ENCODE measurements at regions not wholly inside any gene's neighbourhood (a gene's known extent, or its start where the extent isn't known, plus 50 kb on each side); places are given as distances from the start of the nearest gene placed in this dataset.
A peak's percentile ranks its signal among the peaks of the same experiment; 100 is the strongest.
"Not testable (repeated sequence)": the region's sequence is repeated elsewhere in the genome, so short reads cannot be mapped to it uniquely, and the experiment has no call there.

GRCh38 chr20:28562510-28562898 lies 2695.0 kb upstream of the DEFB115 start:
- DNase-seq (ENCODE audit: insufficient read length, low spot score): no peak
- FAIRE-seq: no peak
- no peak for TF ChIP-seq CTCF (IDR thresholded peaks at IDR 0.05; ENCODE audit: insufficient read depth, missing control alignments)

GRCh38 chr20:28562899-28563521 lies 2694.5 kb upstream of the DEFB115 start:
- FAIRE-seq; DNase-seq (ENCODE audit: insufficient read length, low spot score): not testable (repeated sequence)

GRCh38 chr20:28564024-28564423 lies 2693.4 kb upstream of the DEFB115 start:
- DNase-seq (ENCODE audit: insufficient read length, low spot score); FAIRE-seq: not testable (repeated sequence)

- FAIRE-seq; DNase-seq (ENCODE audit: insufficient read length, low spot score): not testable (repeated sequence)
Measured at GRCh38 chr20:28564688-28565463, 2692.6 kb upstream of the DEFB115 start.

GRCh38 chr20:28575991-28576390 lies 2681.5 kb upstream of the DEFB115 start:
- DNase-seq (ENCODE audit: insufficient read length, low spot score); FAIRE-seq: not testable (repeated sequence)

- not testable (repeated sequence) for FAIRE-seq; DNase-seq (ENCODE audit: insufficient read length, low spot score)
Measured at GRCh38 chr20:28591680-28592079, 2665.8 kb upstream of the DEFB115 start.

- FAIRE-seq; DNase-seq (ENCODE audit: insufficient read length, low spot score): not testable (repeated sequence)
Measured at GRCh38 chr20:28593383-28593782, 2664.1 kb upstream of the DEFB115 start.

GRCh38 chr20:28594476-28594875 lies 2663.0 kb upstream of the DEFB115 start:
- not testable (repeated sequence) for FAIRE-seq; DNase-seq (ENCODE audit: insufficient read length, low spot score)

- FAIRE-seq; DNase-seq (ENCODE audit: insufficient read length, low spot score): not testable (repeated sequence)
Measured at GRCh38 chr20:28602006-28602402, 2655.5 kb upstream of the DEFB115 start.

- TF ChIP-seq CTCF (IDR thresholded peaks at IDR 0.05; ENCODE audit: insufficient read depth, missing control alignments): peak; percentile 29
- DNase-seq (ENCODE audit: insufficient read length, low spot score): peak; percentile 28
Measured at GRCh38 chr20:28602403-28603217, 2654.9 kb upstream of the DEFB115 start.

GRCh38 chr20:28603218-28603577 lies 2654.3 kb upstream of the DEFB115 start:
- FAIRE-seq; DNase-seq (ENCODE audit: insufficient read length, low spot score): not testable (repeated sequence)

More at GRCh38 chr20:28602403-28603217, 2654.9 kb upstream of the DEFB115 start:
- not testable (repeated sequence) for FAIRE-seq

GRCh38 chr20:28616354-28616753 lies 2641.1 kb upstream of the DEFB115 start:
- TF ChIP-seq CTCF (IDR thresholded peaks at IDR 0.05; ENCODE audit: insufficient read depth, missing control alignments): no peak
- DNase-seq (ENCODE audit: insufficient read length, low spot score): no peak
- FAIRE-seq: no peak

- FAIRE-seq; DNase-seq (ENCODE audit: insufficient read length, low spot score): not testable (repeated sequence)
Measured at GRCh38 chr20:28619956-28620651, 2637.4 kb upstream of the DEFB115 start.

GRCh38 chr20:28625112-28625511 lies 2632.4 kb upstream of the DEFB115 start:
- FAIRE-seq; DNase-seq (ENCODE audit: insufficient read length, low spot score): not testable (repeated sequence)

GRCh38 chr20:28640831-28641230 lies 2616.6 kb upstream of the DEFB115 start:
- not testable (repeated sequence) for FAIRE-seq; DNase-seq (ENCODE audit: insufficient read length, low spot score)
